IPS-15b (cell line): ENCODE measurements at regions not wholly inside any gene's neighbourhood (a gene's known extent, or its start where the extent isn't known, plus 50 kb on each side); places are given as distances from the start of the nearest gene placed in this dataset.

Source experiments
- H3K27me3 ChIP-seq: one replicate; pipeline ENCODE4 v1.6.1; 2013; ENCODE audit warnings: low read length; ENCODE audit not compliant: control insufficient read depth, insufficient read depth
- H3K36me3 ChIP-seq: one replicate; pipeline ENCODE4 v1.6.1; 2013; ENCODE audit warnings: low read length; ENCODE audit not compliant: control insufficient read depth, insufficient read depth
- H3K4me1 ChIP-seq: one replicate; pipeline ENCODE4 v1.6.1; 2013; ENCODE audit warnings: mild to moderate bottlenecking, low read length; ENCODE audit not compliant: control insufficient read depth, insufficient read depth
- H3K4me3 ChIP-seq: one replicate; pipeline ENCODE4 v1.5.1; 2013; ENCODE audit warnings: low read depth, low read length
- H3K9ac ChIP-seq: one replicate; pipeline ENCODE4 v1.6.1; 2013; ENCODE audit warnings: low read depth, mild to moderate bottlenecking, low read length
- H3K9me3 ChIP-seq: one replicate; pipeline ENCODE4 v1.6.1; 2013; ENCODE audit warnings: mild to moderate bottlenecking, low read length; ENCODE audit not compliant: control insufficient read depth, insufficient read depth

- Histone ChIP-seq H3K9ac (no peak overlapping the region), H3K27me3 (no peaks in the 10 kb centered on the region), H3K4me1 (no peaks in the 10 kb centered on the region), H3K9me3 (no peaks in the 10 kb centered on the region), H3K4me3 (no peak overlapping the region), H3K36me3 (no peaks in the 10 kb centered on the region)
Observed at GRCh38 chr19:28537079-28537478, 675.9 kb downstream of the UQCRFS1 start.

GRCh38 chr19:28535352-28535775 is 677.6 kb downstream of the UQCRFS1 start:
- H3K4me3 ChIP-seq = no peak overlapping the region
- H3K9me3 ChIP-seq = no peaks in the 10 kb centered on the region
- H3K36me3 ChIP-seq = no peaks in the 10 kb centered on the region
- no peaks in the 10 kb centered on the region for H3K27me3 ChIP-seq
- H3K4me1 ChIP-seq = no peaks in the 10 kb centered on the region
- H3K9ac ChIP-seq = no peak overlapping the region

GRCh38 chr19:28534766-28535351 is 678.1 kb downstream of the UQCRFS1 start:
- H3K9me3 ChIP-seq = no peaks in the 10 kb centered on the region
- no peaks in the 10 kb centered on the region for H3K36me3 ChIP-seq
- no peak overlapping the region for H3K9ac ChIP-seq
- no peaks in the 10 kb centered on the region for H3K27me3 ChIP-seq
- no peak overlapping the region for H3K4me3 ChIP-seq
- no peaks in the 10 kb centered on the region for H3K4me1 ChIP-seq

- no peaks in the 10 kb centered on the region for H3K9me3 ChIP-seq
- no peak overlapping the region for H3K9ac ChIP-seq
- H3K27me3 ChIP-seq = no peaks in the 10 kb centered on the region
- no peaks in the 10 kb centered on the region for H3K36me3 ChIP-seq
- H3K4me3 ChIP-seq = no peak overlapping the region
- H3K4me1 ChIP-seq = no peaks in the 10 kb centered on the region
Observed at GRCh38 chr19:28532765-28533341, 680.1 kb downstream of the UQCRFS1 start.

GRCh38 chr19:28531979-28532378 is 681.0 kb downstream of the UQCRFS1 start:
- Histone ChIP-seq H3K36me3 (no peaks in the 10 kb centered on the region), H3K9ac (no peak overlapping the region), H3K27me3 (no peaks in the 10 kb centered on the region), H3K4me1 (no peaks in the 10 kb centered on the region), H3K9me3 (no peaks in the 10 kb centered on the region), H3K4me3 (no peak overlapping the region)

GRCh38 chr19:28530406-28531035 is 682.4 kb downstream of the UQCRFS1 start:
- Histone ChIP-seq H3K9me3 (no peaks in the 10 kb centered on the region), H3K36me3 (no peaks in the 10 kb centered on the region), H3K9ac (no peak overlapping the region), H3K4me3 (no peak overlapping the region), H3K4me1 (no peaks in the 10 kb centered on the region), H3K27me3 (no peaks in the 10 kb centered on the region)

GRCh38 chr19:28526038-28526437 is 686.9 kb downstream of the UQCRFS1 start:
- Histone ChIP-seq H3K36me3 (no peaks in the 10 kb centered on the region), H3K9ac (no peak overlapping the region), H3K27me3 (peaks cover 3% of the 10 kb centered on the region), H3K4me3 (no peak overlapping the region), H3K9me3 (no peaks in the 10 kb centered on the region), H3K4me1 (peaks cover 7% of the 10 kb centered on the region)

- no peak overlapping the region for H3K9ac ChIP-seq
- H3K9me3 ChIP-seq = no peaks in the 10 kb centered on the region
- H3K36me3 ChIP-seq = no peaks in the 10 kb centered on the region
- peaks cover 13% of the 10 kb centered on the region for H3K4me1 ChIP-seq
- H3K27me3 ChIP-seq = peaks cover 3% of the 10 kb centered on the region
- no peak overlapping the region for H3K4me3 ChIP-seq
Observed at GRCh38 chr19:28523619-28524018, 689.3 kb downstream of the UQCRFS1 start.

GRCh38 chr19:28522545-28522922 is 690.4 kb downstream of the UQCRFS1 start:
- Histone ChIP-seq H3K27me3 (peaks cover 3% of the 10 kb centered on the region), H3K9me3 (no peaks in the 10 kb centered on the region), H3K4me3 (no peak overlapping the region), H3K4me1 (peaks cover 13% of the 10 kb centered on the region), H3K36me3 (no peaks in the 10 kb centered on the region), H3K9ac (no peak overlapping the region)

GRCh38 chr19:28521614-28522544 is 691.1 kb downstream of the UQCRFS1 start:
- Histone ChIP-seq H3K27me3 (peaks cover 3% of the 10 kb centered on the region), H3K4me1 (peaks cover 13% of the 10 kb centered on the region), H3K9me3 (no peaks in the 10 kb centered on the region), H3K4me3 (no peak overlapping the region), H3K36me3 (no peaks in the 10 kb centered on the region), H3K9ac (no peak overlapping the region)

- H3K9ac ChIP-seq = no peak overlapping the region
- H3K36me3 ChIP-seq = no peaks in the 10 kb centered on the region
- H3K4me1 ChIP-seq = peaks cover 13% of the 10 kb centered on the region
- no peaks in the 10 kb centered on the region for H3K9me3 ChIP-seq
- peaks cover 3% of the 10 kb centered on the region for H3K27me3 ChIP-seq
- H3K4me3 ChIP-seq = no peak overlapping the region
Observed at GRCh38 chr19:28520998-28521568, 691.9 kb downstream of the UQCRFS1 start.
